ENCODE measurements at regions not wholly inside any gene's neighbourhood (a gene's known extent, or its start where the extent isn't known, plus 50 kb on each side); places are given as distances from the start of the nearest gene placed in this dataset.

DNA sequence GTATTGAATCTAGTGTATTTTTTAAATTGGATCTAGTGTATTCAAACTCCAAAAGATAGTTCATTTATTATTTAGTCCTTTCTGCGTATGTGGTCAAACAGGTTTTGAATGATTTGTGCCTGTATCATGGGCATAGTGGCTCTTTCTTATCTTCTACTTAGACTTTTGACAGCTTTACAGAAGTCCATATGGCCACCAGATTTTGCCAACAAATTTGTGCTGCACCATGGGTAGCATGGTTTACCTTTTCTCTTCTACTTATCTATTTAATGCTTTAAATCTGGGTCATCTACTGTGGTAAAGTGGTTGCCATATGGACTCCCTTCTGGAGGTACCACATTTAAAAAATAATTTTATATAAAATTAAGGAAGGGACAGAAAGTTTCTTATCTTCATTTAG, 66.9 kb upstream of the CADM2 start:
- CTCF ChIA-PET (ENCODE audit: low intra/inter-chr PET ratio): no interaction called here
- in situ Hi-C loops (cut with MboI): no loop called here
- H3K27ac ChIP-seq (ENCODE audit: extremely low read depth, low read depth, low read length): no peak overlapping the region
- TF ChIP-seq, protein P1, sequence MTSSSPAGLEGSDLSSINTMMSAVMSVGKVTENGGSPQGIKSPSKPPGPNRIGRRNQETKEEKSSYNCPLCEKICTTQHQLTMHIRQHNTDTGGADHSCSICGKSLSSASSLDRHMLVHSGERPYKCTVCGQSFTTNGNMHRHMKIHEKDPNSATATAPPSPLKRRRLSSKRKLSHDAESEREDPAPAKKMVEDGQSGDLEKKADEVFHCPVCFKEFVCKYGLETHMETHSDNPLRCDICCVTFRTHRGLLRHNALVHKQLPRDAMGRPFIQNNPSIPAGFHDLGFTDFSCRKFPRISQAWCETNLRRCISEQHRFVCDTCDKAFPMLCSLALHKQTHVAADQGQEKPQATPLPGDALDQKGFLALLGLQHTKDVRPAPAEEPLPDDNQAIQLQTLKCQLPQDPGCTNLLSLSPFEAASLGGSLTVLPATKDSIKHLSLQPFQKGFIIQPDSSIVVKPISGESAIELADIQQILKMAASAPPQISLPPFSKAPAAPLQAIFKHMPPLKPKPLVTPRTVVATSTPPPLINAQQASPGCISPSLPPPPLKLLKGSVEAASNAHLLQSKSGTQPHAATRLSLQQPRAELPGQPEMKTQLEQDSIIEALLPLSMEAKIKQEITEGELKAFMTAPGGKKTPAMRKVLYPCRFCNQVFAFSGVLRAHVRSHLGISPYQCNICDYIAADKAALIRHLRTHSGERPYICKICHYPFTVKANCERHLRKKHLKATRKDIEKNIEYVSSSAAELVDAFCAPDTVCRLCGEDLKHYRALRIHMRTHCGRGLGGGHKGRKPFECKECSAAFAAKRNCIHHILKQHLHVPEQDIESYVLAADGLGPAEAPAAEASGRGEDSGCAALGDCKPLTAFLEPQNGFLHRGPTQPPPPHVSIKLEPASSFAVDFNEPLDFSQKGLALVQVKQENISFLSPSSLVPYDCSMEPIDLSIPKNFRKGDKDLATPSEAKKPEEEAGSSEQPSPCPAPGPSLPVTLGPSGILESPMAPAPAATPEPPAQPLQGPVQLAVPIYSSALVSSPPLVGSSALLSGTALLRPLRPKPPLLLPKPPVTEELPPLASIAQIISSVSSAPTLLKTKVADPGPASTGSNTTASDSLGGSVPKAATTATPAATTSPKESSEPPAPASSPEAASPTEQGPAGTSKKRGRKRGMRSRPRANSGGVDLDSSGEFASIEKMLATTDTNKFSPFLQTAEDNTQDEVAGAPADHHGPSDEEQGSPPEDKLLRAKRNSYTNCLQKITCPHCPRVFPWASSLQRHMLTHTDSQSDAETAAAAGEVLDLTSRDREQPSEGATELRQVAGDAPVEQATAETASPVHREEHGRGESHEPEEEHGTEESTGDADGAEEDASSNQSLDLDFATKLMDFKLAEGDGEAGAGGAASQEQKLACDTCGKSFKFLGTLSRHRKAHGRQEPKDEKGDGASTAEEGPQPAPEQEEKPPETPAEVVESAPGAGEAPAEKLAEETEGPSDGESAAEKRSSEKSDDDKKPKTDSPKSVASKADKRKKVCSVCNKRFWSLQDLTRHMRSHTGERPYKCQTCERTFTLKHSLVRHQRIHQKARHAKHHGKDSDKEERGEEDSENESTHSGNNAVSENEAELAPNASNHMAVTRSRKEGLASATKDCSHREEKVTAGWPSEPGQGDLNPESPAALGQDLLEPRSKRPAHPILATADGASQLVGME (CRISPR knock-in tag; IDR thresholded peaks at IDR 0.05): no peak
- TF ChIP-seq GTF2E2 (tag; IDR thresholded peaks at IDR 0.05) (no peak), SPI1 (IDR thresholded peaks at IDR 0.05; ENCODE audit: borderline replicate concordance, low read depth, low read length) (no peak), ZNF507 (tag; conservative IDR thresholded peaks at IDR 0.05) (no peak), ZNF644 (tag; IDR thresholded peaks at IDR 0.05; ENCODE audit: low read depth) (no peak), NFE2 (IDR thresholded peaks at IDR 0.05; ENCODE audit: low read depth) (no peak), KDM4B (IDR thresholded peaks at IDR 0.05; ENCODE audit: borderline replicate concordance in 2 of 2, low read depth in 1 of 2) (no peak), PTBP1 (IDR thresholded peaks at IDR 0.05; ENCODE audit: low read depth, low read length) (no peak), POLR2H (tag; IDR thresholded peaks at IDR 0.05; ENCODE audit: low read depth) (no peak), ZNF12 (CRISPR knock-in tag; IDR thresholded peaks at IDR 0.05) (no peak)
- TF ChIP-seq, protein P2, sequence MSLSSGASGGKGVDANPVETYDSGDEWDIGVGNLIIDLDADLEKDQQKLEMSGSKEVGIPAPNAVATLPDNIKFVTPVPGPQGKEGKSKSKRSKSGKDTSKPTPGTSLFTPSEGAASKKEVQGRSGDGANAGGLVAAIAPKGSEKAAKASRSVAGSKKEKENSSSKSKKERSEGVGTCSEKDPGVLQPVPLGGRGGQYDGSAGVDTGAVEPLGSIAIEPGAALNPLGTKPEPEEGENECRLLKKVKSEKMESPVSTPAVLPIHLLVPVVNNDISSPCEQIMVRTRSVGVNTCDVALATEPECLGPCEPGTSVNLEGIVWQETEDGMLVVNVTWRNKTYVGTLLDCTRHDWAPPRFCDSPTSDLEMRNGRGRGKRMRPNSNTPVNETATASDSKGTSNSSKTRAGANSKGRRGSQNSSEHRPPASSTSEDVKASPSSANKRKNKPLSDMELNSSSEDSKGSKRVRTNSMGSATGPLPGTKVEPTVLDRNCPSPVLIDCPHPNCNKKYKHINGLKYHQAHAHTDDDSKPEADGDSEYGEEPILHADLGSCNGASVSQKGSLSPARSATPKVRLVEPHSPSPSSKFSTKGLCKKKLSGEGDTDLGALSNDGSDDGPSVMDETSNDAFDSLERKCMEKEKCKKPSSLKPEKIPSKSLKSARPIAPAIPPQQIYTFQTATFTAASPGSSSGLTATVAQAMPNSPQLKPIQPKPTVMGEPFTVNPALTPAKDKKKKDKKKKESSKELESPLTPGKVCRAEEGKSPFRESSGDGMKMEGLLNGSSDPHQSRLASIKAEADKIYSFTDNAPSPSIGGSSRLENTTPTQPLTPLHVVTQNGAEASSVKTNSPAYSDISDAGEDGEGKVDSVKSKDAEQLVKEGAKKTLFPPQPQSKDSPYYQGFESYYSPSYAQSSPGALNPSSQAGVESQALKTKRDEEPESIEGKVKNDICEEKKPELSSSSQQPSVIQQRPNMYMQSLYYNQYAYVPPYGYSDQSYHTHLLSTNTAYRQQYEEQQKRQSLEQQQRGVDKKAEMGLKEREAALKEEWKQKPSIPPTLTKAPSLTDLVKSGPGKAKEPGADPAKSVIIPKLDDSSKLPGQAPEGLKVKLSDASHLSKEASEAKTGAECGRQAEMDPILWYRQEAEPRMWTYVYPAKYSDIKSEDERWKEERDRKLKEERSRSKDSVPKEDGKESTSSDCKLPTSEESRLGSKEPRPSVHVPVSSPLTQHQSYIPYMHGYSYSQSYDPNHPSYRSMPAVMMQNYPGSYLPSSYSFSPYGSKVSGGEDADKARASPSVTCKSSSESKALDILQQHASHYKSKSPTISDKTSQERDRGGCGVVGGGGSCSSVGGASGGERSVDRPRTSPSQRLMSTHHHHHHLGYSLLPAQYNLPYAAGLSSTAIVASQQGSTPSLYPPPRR (CRISPR knock-in tag; IDR thresholded peaks at IDR 0.05; ENCODE audit: borderline replicate concordance): no peak
- TF ChIP-seq, protein P3, sequence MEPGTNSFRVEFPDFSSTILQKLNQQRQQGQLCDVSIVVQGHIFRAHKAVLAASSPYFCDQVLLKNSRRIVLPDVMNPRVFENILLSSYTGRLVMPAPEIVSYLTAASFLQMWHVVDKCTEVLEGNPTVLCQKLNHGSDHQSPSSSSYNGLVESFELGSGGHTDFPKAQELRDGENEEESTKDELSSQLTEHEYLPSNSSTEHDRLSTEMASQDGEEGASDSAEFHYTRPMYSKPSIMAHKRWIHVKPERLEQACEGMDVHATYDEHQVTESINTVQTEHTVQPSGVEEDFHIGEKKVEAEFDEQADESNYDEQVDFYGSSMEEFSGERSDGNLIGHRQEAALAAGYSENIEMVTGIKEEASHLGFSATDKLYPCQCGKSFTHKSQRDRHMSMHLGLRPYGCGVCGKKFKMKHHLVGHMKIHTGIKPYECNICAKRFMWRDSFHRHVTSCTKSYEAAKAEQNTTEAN (CRISPR knock-in tag; IDR thresholded peaks at IDR 0.05): no peak

More for the DNA sequence above, 66.9 kb upstream of the CADM2 start:
- Histone ChIP-seq H3K27me3 (ENCODE audit: control insufficient read depth in 2 of 2, insufficient read depth in 2 of 2, low read length in 2 of 2) (no peaks in the 10 kb centered on the region), H3K4me2 (ENCODE audit: insufficient read depth, low read length) (no peak overlapping the region), H4K20me1 (replicated peaks; ENCODE audit: control insufficient read depth, insufficient read depth, low read length) (no peaks in the 10 kb centered on the region), H2AFZ (ENCODE audit: low read depth, low read length) (no peak overlapping the region), H3K4me3 (no peak overlapping the region), H3K36me3 (ENCODE audit: control insufficient read depth, insufficient read depth, low read length) (no peaks in the 10 kb centered on the region), H3K4me1 (replicated peaks in 1 of 2; ENCODE audit: control insufficient read depth in 2 of 2, insufficient read depth in 2 of 2, low read length in 2 of 2) (no peaks in the 10 kb centered on the region), H3K9me1 (ENCODE audit: control insufficient read depth, insufficient read depth, low read length) (no peaks in the 10 kb centered on the region), H3K9me3 (replicated peaks; ENCODE audit: control insufficient read depth, insufficient read depth, low read depth, low read length) (no peaks in the 10 kb centered on the region), H3K9ac (ENCODE audit: insufficient read depth in 1 of 2, low read depth in 2 of 2, low read length in 2 of 2) (no peak overlapping the region), H3K79me2 (ENCODE audit: control insufficient read depth, insufficient read depth, low read length) (no peaks in the 10 kb centered on the region)
- ATAC-seq: no peak
- WGBS (ENCODE audit: insufficient coverage, low coverage, missing lambda C conversion rate): 17% methylated on average over 1 of the region's 1 CpG
- no peak for FAIRE-seq
- POLR2A ChIA-PET: no interaction called here
- BruUV-seq (replicated peaks): no TSS peak
- intact Hi-C loops (cut with micrococcal nuclease): no loop called here
- DNase-seq (ENCODE audit: extremely low read depth in 1 of 4, low spot score in 3 of 4): no peak
